PC-9 (cell line): ENCODE measurements at regions not wholly inside any gene's neighbourhood (a gene's known extent, or its start where the extent isn't known, plus 50 kb on each side); places are given as distances from the start of the nearest gene placed in this dataset.
A peak's percentile ranks its signal among the peaks of the same experiment; 100 is the strongest.

ENCODE experiments used
- BruUV-seq: library from RNA; stranded (reverse); fragments of 400-500 nt; replicated peaks from 2 replicates; lab custom pipeline; 2021; lab: Mats Ljungman, UMichigan
- CTCF ChIA-PET: fragments of 300-600 bp; sonication (Branson Sonifier 250); formaldehyde crosslinking; loops from one replicate; lab custom pipeline; 2022; ENCODE audit warnings: antibody characterized with exemption; lab: Charles Lee
- POLR2A ChIA-PET: fragments of 300-600 bp; sonication (Branson Sonifier 250); formaldehyde crosslinking; loops from one replicate; lab custom pipeline; 2022; ENCODE audit warnings: antibody characterized with exemption; ENCODE audit not compliant: unreplicated experiment; lab: Charles Lee
- DNase-seq, 2 experiments: peaks; one replicate each; pipeline versions ENCODE4 v3.0.0 to v3.0.0-alpha.2; 2015 to 2022; ENCODE audit warnings: mixed read lengths in 1 of 2
- H2AFZ ChIP-seq: fragments of 200-600 bp; sonication (generic); 2 replicates; pipeline ENCODE4 v1.8.1; 2017; ENCODE audit warnings: antibody characterized with exemption
- H3F3A ChIP-seq: fragments of 200-600 bp; sonication (generic); 2 replicates; pipeline ENCODE4 v1.8.1; 2017; ENCODE audit warnings: antibody characterized with exemption, mild to moderate bottlenecking, low read depth; ENCODE audit not compliant: insufficient read depth
- H3K27ac ChIP-seq: fragments of 200-600 bp; sonication (generic); 2 replicates; pipeline ENCODE4 v1.6.1; 2016; ENCODE audit warnings: mixed run types
- H3K27me3 ChIP-seq: fragments of 200-600 bp; sonication (generic); 2 replicates; pipeline ENCODE4 v1.6.1; 2016; ENCODE audit warnings: low read depth, mixed run types; ENCODE audit not compliant: insufficient read depth
- H3K36me3 ChIP-seq: fragments of 200-600 bp; sonication (generic); 2 replicates; pipeline ENCODE4 v1.6.1; 2016; ENCODE audit warnings: low read depth, mixed run types
- H3K4me1 ChIP-seq: fragments of 200-600 bp; sonication (generic); replicated peaks from 2 replicates; pipeline ENCODE4 v1.6.1; 2016; ENCODE audit warnings: mixed run types; ENCODE audit not compliant: insufficient read depth
- H3K4me2 ChIP-seq: fragments of 200-600 bp; sonication (generic); 2 replicates; pipeline ENCODE4 v1.6.1; 2017; ENCODE audit warnings: mixed run types
- H3K4me3 ChIP-seq: fragments of 200-600 bp; sonication (generic); 2 replicates; pipeline ENCODE4 v1.6.1; 2016; ENCODE audit warnings: mixed run types
- H3K79me2 ChIP-seq: fragments of 200-600 bp; sonication (generic); 2 replicates; pipeline ENCODE4 v1.6.1; 2017; ENCODE audit warnings: low read depth, mixed run types
- H3K9me2 ChIP-seq: fragments of 200-600 bp; sonication (generic); 2 replicates; pipeline ENCODE4 v1.8.1; 2017; ENCODE audit warnings: mild to moderate bottlenecking; ENCODE audit not compliant: insufficient read depth
- H3K9me3 ChIP-seq: fragments of 200-600 bp; sonication (generic); 2 replicates; pipeline ENCODE4 v1.8.1; 2016; ENCODE audit warnings: low read depth; ENCODE audit not compliant: insufficient read depth
- H4K20me1 ChIP-seq: fragments of 200-600 bp; sonication (generic); 2 replicates; pipeline ENCODE4 v1.8.1; 2017; ENCODE audit not compliant: insufficient read depth
- CTCF ChIP-seq: fragments of 200-600 bp; sonication (generic); conservative IDR thresholded peaks from 2 replicates; pipeline ENCODE4 v1.6.1; 2017; ENCODE audit warnings: mixed run types, antibody characterized with exemption, mild to moderate bottlenecking, moderate library complexity
- EZH2 ChIP-seq: fragments of 200-600 bp; sonication (generic); IDR thresholded peaks from 2 replicates; pipeline ENCODE4 v1.8.0; 2017; ENCODE audit warnings: antibody characterized with exemption, low read depth
- intact Hi-C: fragments of 100-400 bp; cut with micrococcal nuclease; formaldehyde crosslinking; loops from one replicate; pipeline ENCODE4 v1.10.0; 2022; ENCODE audit not compliant: unreplicated experiment

GRCh38 chr13:110775576-110775975 lies 62.1 kb downstream of the ING1 start:
- Histone ChIP-seq H3K36me3 (no peaks in the 10 kb centered on the region), H3K9me2 (no peaks in the 10 kb centered on the region), H3K79me2 (no peaks in the 10 kb centered on the region), H3K27ac (no peak overlapping the region), H3K4me2 (no peak overlapping the region), H3K9me3 (no peaks in the 10 kb centered on the region), H4K20me1 (no peaks in the 10 kb centered on the region), H3K4me3 (no peak overlapping the region), H3F3A (no peaks in the 10 kb centered on the region), H3K4me1 (no peaks in the 10 kb centered on the region), H3K27me3 (peaks cover 9% of the 10 kb centered on the region; the same call in 1 of the 2 replicates), H2AFZ (no peak overlapping the region)
- CTCF ChIA-PET = no interaction called here
- TF ChIP-seq CTCF = no peak
- TF ChIP-seq EZH2 = no peak
- no TSS peak for BruUV-seq
- intact Hi-C loops = no loop called here
- POLR2A ChIA-PET = no interaction called here
- peak in 1 of 2 experiments; percentile 19 for DNase-seq

- Histone ChIP-seq H3K79me2 (no peaks in the 10 kb centered on the region), H3K4me2 (no peak overlapping the region), H4K20me1 (no peaks in the 10 kb centered on the region), H3K9me3 (0 out of 2 replicates have a peak, but pooled peaks cover 7% of the 10 kb centered on the region), H3K36me3 (no peaks in the 10 kb centered on the region), H3K9me2 (no peaks in the 10 kb centered on the region), H3K4me1 (no peaks in the 10 kb centered on the region), H3K27me3 (peaks cover 3% of the 10 kb centered on the region; the same call in 1 of the 2 replicates), H3K4me3 (no peak overlapping the region), H3F3A (no peaks in the 10 kb centered on the region), H3K27ac (no peak overlapping the region), H2AFZ (no peak overlapping the region)
- TF ChIP-seq EZH2 = no peak
- TF ChIP-seq CTCF = no peak
- BruUV-seq = no TSS peak
- CTCF ChIA-PET = no interaction called here
- POLR2A ChIA-PET = no interaction called here
- DNase-seq = no peak
- intact Hi-C loops = no loop called here
Measured at GRCh38 chr13:110777251-110777820, 63.8 kb downstream of the ING1 start.

GRCh38 chr13:110779022-110779421 lies 65.5 kb downstream of the ING1 start:
- no peak overlapping the region for H3K4me2 ChIP-seq
- H3K9me3 ChIP-seq = peaks cover 9% of the 10 kb centered on the region; the same call in 1 of the 2 replicates
- H3K36me3 ChIP-seq = no peaks in the 10 kb centered on the region
- ChIA-PET CTCF (no interaction called here), POLR2A (no interaction called here)
- no peak overlapping the region for H2AFZ ChIP-seq
- no peaks in the 10 kb centered on the region for H3K9me2 ChIP-seq
- no peak overlapping the region for H3K27ac ChIP-seq
- intact Hi-C loops = no loop called here
- no peaks in the 10 kb centered on the region for H3K4me1 ChIP-seq
- no peaks in the 10 kb centered on the region for H3K79me2 ChIP-seq
- H3F3A ChIP-seq = no peaks in the 10 kb centered on the region
- no peak for DNase-seq
- no TSS peak for BruUV-seq
- H3K27me3 ChIP-seq = peaks cover 9% of the 10 kb centered on the region
- H3K4me3 ChIP-seq = no peak overlapping the region
- H4K20me1 ChIP-seq = no peaks in the 10 kb centered on the region
- no peak for TF ChIP-seq EZH2
- TF ChIP-seq CTCF = no peak
